Activated naive CD4-positive, alpha-beta T cell treated with Interleukin-2 at 50 U/mL for 16 hours (primary cell): ENCODE measurements at regions not wholly inside any gene's neighbourhood (a gene's known extent, or its start where the extent isn't known, plus 50 kb on each side); places are given as distances from the start of the nearest gene placed in this dataset.
"Not testable (repeated sequence)": the region's sequence is repeated elsewhere in the genome, so short reads cannot be mapped to it uniquely, and the experiment has no call there.

Experiments
- DNase-seq: peaks from one replicate; pipeline ENCODE4 v3.0.0-alpha.2; 2020

DNA sequence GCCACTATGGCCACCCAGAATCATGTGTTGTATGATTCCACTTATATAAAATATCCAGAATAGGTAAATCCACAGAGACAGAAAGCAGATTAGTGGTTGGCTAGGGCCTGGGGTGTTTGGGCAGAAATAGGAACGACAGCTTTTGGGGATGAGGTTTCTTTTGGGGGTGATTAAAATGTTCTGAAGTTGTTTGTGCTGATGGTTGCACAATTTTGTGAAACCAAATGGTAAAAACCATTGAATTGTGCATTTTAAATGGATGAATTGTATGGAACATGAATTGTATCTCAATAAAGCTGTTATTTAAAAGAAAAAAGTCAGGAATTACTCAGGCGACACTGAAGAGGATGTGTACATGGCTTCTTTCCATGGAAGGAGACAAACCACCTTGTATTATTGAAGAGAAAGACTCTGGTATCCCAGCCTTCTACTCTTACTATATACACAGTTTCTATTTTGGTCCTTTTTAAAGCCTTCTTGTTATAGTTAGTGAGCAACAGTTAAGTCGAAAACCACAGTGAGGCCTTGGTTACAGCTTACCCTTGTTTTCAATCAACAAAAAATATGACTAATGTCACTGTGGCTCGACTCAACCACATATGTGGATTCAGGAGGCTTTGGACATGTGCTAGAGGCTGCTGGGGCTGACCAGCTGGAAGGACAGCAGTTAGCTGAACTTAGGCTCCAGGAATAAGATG, 57.1 kb upstream of the KMT2E start:
- DNase-seq: peak; percentile 15

DNA sequence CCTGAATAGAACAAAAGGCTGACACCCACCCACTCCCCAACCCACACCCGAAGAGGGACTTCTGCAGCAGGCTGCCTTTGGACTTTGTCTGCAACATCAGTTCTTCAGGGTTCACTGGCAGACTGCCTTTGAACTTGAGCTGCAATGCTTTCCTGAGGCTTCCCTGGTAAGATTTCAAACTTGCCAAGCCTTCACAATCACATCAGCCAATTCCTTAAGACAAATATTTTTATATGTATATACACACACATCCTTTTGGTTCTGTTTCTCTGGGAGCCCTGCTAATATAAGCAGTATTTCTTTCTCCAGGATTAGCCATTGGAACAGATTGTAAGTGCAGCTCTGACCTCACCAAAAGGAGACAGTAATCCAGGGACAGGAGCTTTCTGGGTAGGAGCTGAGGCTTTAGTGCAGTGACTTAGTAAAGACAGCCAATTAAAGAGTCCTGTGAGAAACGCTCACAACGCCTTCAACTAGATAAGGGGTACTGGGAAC, 55.6 kb upstream of the KMT2E start:
- no peak for DNase-seq

DNA sequence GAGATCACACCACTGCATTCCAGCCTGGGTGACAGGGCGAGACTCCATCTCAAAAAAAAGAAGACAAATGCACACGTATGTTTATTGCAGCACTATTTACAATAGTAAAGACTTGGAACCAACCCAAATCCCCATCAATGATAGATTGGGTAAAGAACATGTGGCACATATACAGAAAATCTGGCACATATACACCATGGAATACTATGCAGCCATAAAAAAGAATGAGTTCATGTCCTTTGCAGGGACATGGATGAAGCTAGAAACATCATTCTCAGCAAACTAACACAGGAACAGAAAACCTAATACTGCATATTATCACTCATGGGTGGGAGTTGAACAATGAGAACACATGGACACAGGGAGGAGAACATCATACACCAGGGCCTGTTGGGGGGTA, 54.5 kb upstream of the KMT2E start:
- DNase-seq: not testable (repeated sequence)

DNA sequence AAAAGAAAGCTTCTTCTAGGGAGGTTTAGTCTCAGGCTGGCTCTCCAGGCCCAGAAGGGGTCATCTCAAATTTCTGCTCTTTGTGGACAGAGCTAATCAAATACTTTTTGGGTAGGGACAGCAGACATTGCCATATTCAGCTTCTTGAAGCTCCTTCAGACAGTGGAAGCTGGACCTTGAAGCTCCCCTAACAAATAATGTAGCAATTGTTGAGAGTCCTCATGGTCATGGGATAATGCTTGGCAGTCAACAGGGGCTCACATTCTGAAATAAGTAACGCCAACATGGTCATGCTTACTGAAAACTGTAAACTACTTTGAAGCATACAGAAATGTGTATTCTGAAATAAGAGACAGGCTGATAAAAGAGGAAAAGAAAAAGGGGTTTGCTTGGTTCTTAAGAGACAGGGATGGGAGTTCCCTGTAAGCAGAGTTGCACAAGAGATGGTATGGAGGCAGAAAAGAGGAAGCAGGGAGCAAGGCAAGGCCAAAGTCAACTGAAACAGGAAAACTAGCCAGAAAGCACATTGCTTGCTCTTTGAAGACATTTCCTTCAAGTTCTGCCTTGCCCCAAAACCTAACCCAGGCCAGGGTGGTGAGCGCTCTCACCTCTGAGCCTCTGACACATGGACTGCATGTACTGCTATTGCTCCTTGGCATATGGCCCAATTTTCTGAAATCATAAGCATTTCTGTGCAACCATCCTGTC, 53.1 kb upstream of the KMT2E start:
- DNase-seq: no peak

DNA sequence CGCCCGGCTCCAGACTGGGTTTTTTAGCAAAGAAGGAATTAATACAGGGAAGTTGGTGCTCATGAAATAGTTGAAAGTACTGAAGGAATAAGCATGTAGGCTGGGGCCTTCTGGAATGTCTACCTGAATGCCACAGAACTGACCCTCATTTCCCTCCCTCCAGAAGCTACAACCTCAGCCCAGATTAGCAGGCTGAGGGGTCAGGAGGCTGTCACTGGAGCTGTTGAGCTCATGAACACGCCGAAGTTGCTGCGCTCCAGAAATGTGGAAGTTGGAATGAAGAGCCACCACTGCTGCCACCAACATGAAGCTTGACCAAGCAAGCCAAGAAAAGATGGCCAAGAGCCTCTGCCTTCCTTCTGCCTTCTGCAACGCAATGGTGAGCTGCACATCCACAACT, 52.2 kb upstream of the KMT2E start:
- DNase-seq: no peak

DNA sequence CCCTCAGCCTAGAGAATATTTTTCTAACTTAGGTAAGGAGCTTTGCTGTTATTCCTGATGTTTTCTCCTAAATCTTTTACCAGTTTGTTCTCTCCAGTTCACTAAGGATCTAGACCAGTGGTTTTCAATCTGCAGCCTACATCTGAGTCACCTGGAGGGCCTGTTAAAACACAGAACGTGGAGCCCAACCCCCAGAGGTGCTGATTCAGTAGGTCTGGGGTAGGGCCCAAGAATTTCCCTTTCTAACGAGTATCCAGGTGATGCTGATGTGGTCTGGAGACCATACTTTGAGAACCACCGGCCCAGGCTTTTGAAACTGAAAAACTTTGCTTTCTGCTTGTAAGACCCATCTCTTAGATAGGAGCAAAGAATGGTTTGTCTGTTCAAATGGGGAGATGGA, 51.2 kb upstream of the KMT2E start:
- no peak for DNase-seq

DNA sequence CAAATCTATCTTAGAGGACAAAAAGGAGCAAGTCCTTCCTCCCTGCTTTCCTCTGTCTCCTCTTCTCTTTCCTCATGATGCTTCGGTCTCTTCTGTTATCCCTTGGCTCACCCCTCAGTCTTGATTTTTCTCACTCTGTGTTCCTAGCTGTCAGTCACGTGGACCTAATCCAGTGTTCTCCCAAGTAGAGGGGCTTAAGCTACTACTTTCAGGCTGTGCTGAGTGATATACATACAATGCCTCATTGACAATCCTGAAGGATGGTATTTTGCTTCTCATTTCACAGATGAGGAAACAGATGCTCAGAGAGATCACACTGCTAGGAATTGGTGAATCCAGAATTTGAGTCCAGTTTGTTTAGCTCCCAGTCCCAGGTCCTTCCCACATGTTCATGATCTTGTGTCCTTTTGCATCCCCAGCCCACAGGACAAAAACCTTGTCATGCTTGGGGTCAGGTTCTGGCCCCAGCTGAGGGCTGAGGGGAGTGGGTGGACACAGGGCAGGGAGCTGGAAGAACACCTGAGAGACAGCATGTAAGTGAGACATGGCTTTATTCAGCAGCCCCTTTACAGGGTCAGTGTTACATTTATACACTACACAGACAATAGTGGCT, 50.5 kb upstream of the KMT2E start:
- no peak for DNase-seq

DNA sequence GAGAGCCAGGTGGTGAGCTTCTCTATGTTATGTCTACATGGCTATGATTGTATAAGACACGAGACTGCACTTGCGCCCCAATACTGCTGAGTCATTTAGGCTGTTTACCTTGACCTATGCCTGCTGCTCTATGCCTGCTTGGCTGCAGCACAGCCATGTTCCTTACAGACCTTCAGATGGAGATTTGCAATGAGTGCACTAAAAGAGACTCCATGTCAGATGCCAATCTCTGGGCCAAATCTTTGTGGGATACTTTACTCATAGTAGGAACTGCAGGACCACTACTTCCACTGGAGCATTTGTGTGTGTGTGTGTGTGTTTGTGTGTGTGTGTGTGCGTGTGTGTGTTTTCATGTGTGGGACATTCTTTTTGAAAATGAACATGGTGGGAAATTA, 50.0 kb upstream of the KMT2E start:
- no peak for DNase-seq
